GM18517 (cell line): ENCODE measurements at regions not wholly inside any gene's neighbourhood (a gene's known extent, or its start where the extent isn't known, plus 50 kb on each side); places are given as distances from the start of the nearest gene placed in this dataset.
"Not testable (repeated sequence)": the region's sequence is repeated elsewhere in the genome, so short reads cannot be mapped to it uniquely, and the experiment has no call there.

Experiments
- ATAC-seq: cut with Tn5 transposase; IDR thresholded peaks from one replicate; pipeline ENCODE4 v1.9.1; 2021; ENCODE audit warnings: mild to moderate bottlenecking, moderate library complexity; ENCODE audit not compliant: unreplicated experiment

GRCh38 chr4:57205580-57205979 is 95.4 kb upstream of the IGFBP7 start:
- no peak for ATAC-seq

- ATAC-seq: no peak
Observed at GRCh38 chr4:57200799-57201327, 90.7 kb upstream of the IGFBP7 start.

GRCh38 chr4:57199267-57199666 is 89.1 kb upstream of the IGFBP7 start:
- ATAC-seq: no peak

- ATAC-seq: no peak
Observed at GRCh38 chr4:57195622-57196021, 85.4 kb upstream of the IGFBP7 start.

- ATAC-seq: no peak
Observed at GRCh38 chr4:57194068-57194611, 84.0 kb upstream of the IGFBP7 start.

- ATAC-seq: no peak
Observed at GRCh38 chr4:57193209-57193810, 83.1 kb upstream of the IGFBP7 start.

- no peak for ATAC-seq
Observed at GRCh38 chr4:57191523-57192034, 81.4 kb upstream of the IGFBP7 start.

- ATAC-seq: no peak
Observed at GRCh38 chr4:57190601-57191481, 80.7 kb upstream of the IGFBP7 start.

- ATAC-seq: no peak
Observed at GRCh38 chr4:57187246-57187645, 77.1 kb upstream of the IGFBP7 start.

GRCh38 chr4:57184378-57185029 is 74.3 kb upstream of the IGFBP7 start:
- no peak for ATAC-seq

GRCh38 chr4:57182132-57182874 is 72.1 kb upstream of the IGFBP7 start:
- no peak for ATAC-seq

- not testable (repeated sequence) for ATAC-seq
Observed at GRCh38 chr4:57173136-57173535, 63.0 kb upstream of the IGFBP7 start.

GRCh38 chr4:57172065-57172464 is 61.9 kb upstream of the IGFBP7 start:
- ATAC-seq: no peak

GRCh38 chr4:57168982-57169381 is 58.8 kb upstream of the IGFBP7 start:
- no peak for ATAC-seq

GRCh38 chr4:57163530-57164459 is 53.6 kb upstream of the IGFBP7 start:
- ATAC-seq: peak; percentile 81

GRCh38 chr4:57162499-57163019 is 52.4 kb upstream of the IGFBP7 start:
- ATAC-seq: no peak
